HepG2 (cell line): ENCODE measurements at regions not wholly inside any gene's neighbourhood (a gene's known extent, or its start where the extent isn't known, plus 50 kb on each side); places are given as distances from the start of the nearest gene placed in this dataset.

Experiments
- ATAC-seq: fragments of 200-7000 bp; cut with Tn5 transposase; 3 replicates; pipeline ENCODE4 v1.9.1; 2020; ENCODE audit warnings: mild to moderate bottlenecking, moderate library complexity
- BruUV-seq: library from RNA; stranded (reverse); fragments of 400-500 nt; replicated peaks from 2 replicates; lab custom pipeline; 2021; lab: Mats Ljungman, UMichigan
- CTCF ChIA-PET: fragments of 300-600 bp; formaldehyde crosslinking; extraction: SDS; loops from one replicate; lab custom pipeline; 2021; ENCODE audit warnings: low total read pairs, inconsistent platforms, low intra/inter-chr PET ratio; lab: Yijun Ruan, JAX
- POLR2A ChIA-PET: fragments of 350-600 bp; sonication (Branson Sonifier 250); formaldehyde crosslinking; loops from one replicate; lab custom pipeline; 2020; ENCODE audit warnings: antibody characterized with exemption, inconsistent platforms; lab: Yijun Ruan, JAX
- DNase-seq: peaks from one replicate; pipeline ENCODE4 v3.0.0-alpha.2; 2015; ENCODE audit warnings: low spot score
- FAIRE-seq: peaks from 3 replicates; lab custom pipeline; 2011; peaks lifted over from hg19 to GRCh38; lab: Jason Lieb, UNC
- H2AFZ ChIP-seq: one replicate; pipeline ENCODE4 v1.6.1; 2011; ENCODE audit warnings: low read length, inconsistent platforms
- H3K27ac ChIP-seq: fragments of 300-600 bp; 3 replicates; pipeline ENCODE4 v1.8.0; 2011; ENCODE audit warnings: mixed run types, mild to moderate bottlenecking, mixed read lengths, low read length, inconsistent platforms; ENCODE audit not compliant: insufficient read depth; ENCODE audit errors: extremely low read length
- H3K27me3 ChIP-seq, 2 experiments: fragments of 200-600 bp in 1 of 2; 2 replicates in 1 of 2; 3 replicates in 1 of 2; pipeline versions ENCODE4 v1.6.0 to v1.8.0; 2011; ENCODE audit warnings: low read length in 2 of 2, mild to moderate bottlenecking in 2 of 2, moderate library complexity in 2 of 2, inconsistent platforms in 1 of 2; ENCODE audit not compliant: insufficient read depth in 2 of 2, control insufficient read depth in 1 of 2
- H3K36me3 ChIP-seq, 2 experiments: fragments of 200-600 bp in 1 of 2; replicated peaks in 1 of 2; 2 replicates in 1 of 2; 3 replicates in 1 of 2; pipeline versions ENCODE4 v1.5.1 to v1.8.0; 2011; ENCODE audit warnings: low read length in 2 of 2, inconsistent platforms in 1 of 2; ENCODE audit not compliant: insufficient read depth in 2 of 2, control insufficient read depth in 1 of 2
- H3K4me1 ChIP-seq: 2 replicates; pipeline ENCODE4 v1.5.1; 2012; ENCODE audit warnings: low read length, inconsistent platforms; ENCODE audit not compliant: insufficient read depth
- H3K4me2 ChIP-seq: 2 replicates; pipeline ENCODE4 v1.6.0; 2011; ENCODE audit warnings: low read depth, low read length, inconsistent platforms
- H3K4me3 ChIP-seq, 3 experiments: fragments of 200-600 bp in 1 of 3; sonication (generic), shearing (Covaris generic) in 1 of 3; replicated peaks in 1 of 3; 2 replicates each; pipeline ENCODE4 v1.5.1; 2011 to 2016; ENCODE audit warnings: low read length in 3 of 3, inconsistent platforms in 2 of 3, low read depth in 2 of 3, mild to moderate bottlenecking in 2 of 3, control low read depth in 1 of 3, mixed read lengths in 1 of 3; ENCODE audit not compliant: insufficient read depth in 1 of 3
- H3K79me2 ChIP-seq: one replicate; pipeline ENCODE4 v1.6.1; 2011; ENCODE audit warnings: low read length, inconsistent platforms; ENCODE audit not compliant: insufficient read depth
- H3K9ac ChIP-seq: 2 replicates; pipeline ENCODE4 v1.6.0; 2011; ENCODE audit warnings: mild to moderate bottlenecking, low read depth, low read length, inconsistent platforms; ENCODE audit not compliant: insufficient read depth
- H3K9me3 ChIP-seq: 2 replicates; pipeline ENCODE4 v1.5.1; 2012; ENCODE audit warnings: mild to moderate bottlenecking, low read length
- H4K20me1 ChIP-seq: 2 replicates; pipeline ENCODE4 v1.6.0; 2011; ENCODE audit warnings: inconsistent platforms, mild to moderate bottlenecking, low read length, moderate library complexity; ENCODE audit not compliant: insufficient read depth
- AFF4 ChIP-seq: sonication (generic); formaldehyde crosslinking; IDR thresholded peaks from 2 replicates; pipeline ENCODE4 v1.4.0; 2020; ENCODE audit warnings: missing genetic modification reagents
- POLR2A ChIP-seq, 2 experiments: IDR thresholded peaks; 2 replicates each; pipeline ENCODE4 v1.6.1; 2011; ENCODE audit warnings: low read depth in 2 of 2, low read length in 2 of 2, mild to moderate bottlenecking in 1 of 2, moderate library complexity in 1 of 2; ENCODE audit not compliant: insufficient read depth in 1 of 2
- RFX1 ChIP-seq: fragments of 450-650 bp; IDR thresholded peaks from 2 replicates; pipeline ENCODE4 v1.6.1; 2017
- SALL1 ChIP-seq: sonication (generic); formaldehyde crosslinking; IDR thresholded peaks from 2 replicates; pipeline ENCODE4 v1.8.0; 2022; ENCODE audit warnings: mild to moderate bottlenecking, missing genetic modification reagents
- SKI ChIP-seq: fragments of 450-650 bp; IDR thresholded peaks from one replicate; pipeline ENCODE4 v1.6.1; 2018; ENCODE audit warnings: mild to moderate bottlenecking; ENCODE audit not compliant: partially characterized antibody
- TGIF2 ChIP-seq: IDR thresholded peaks from 2 replicates; pipeline ENCODE4 v1.6.1; 2016; ENCODE audit warnings: control low read depth, missing compliant biosample characterization
- ZBTB2 ChIP-seq: sonication (generic); formaldehyde crosslinking; IDR thresholded peaks from 2 replicates; pipeline ENCODE4 v1.8.0; 2022; ENCODE audit warnings: low read depth, missing genetic modification reagents
- ZKSCAN5 ChIP-seq: sonication (generic); formaldehyde crosslinking; IDR thresholded peaks from 2 replicates; pipeline ENCODE4 v1.5.1; 2020; ENCODE audit warnings: mild to moderate bottlenecking, missing genetic modification reagents
- ZNF3 ChIP-seq: IDR thresholded peaks from 2 replicates; pipeline ENCODE4 v1.7.0; 2017; ENCODE audit warnings: inconsistent platforms
- ZNF484 ChIP-seq: sonication (generic); formaldehyde crosslinking; IDR thresholded peaks from 2 replicates; pipeline ENCODE4 v1.5.1; 2020; ENCODE audit warnings: mild to moderate bottlenecking, low read depth, missing genetic modification reagents, borderline replicate concordance
- ZNF558 ChIP-seq: sonication (generic); formaldehyde crosslinking; IDR thresholded peaks from 2 replicates; pipeline ENCODE4 v1.9.0; 2022; ENCODE audit warnings: mild to moderate bottlenecking, missing genetic modification reagents, borderline replicate concordance
- ZNF589 ChIP-seq: sonication (generic); formaldehyde crosslinking; conservative IDR thresholded peaks from 2 replicates; pipeline ENCODE4 v1.8.0; 2022; ENCODE audit warnings: mild to moderate bottlenecking, moderate library complexity, missing genetic modification reagents
- ZNF709 ChIP-seq: sonication (generic); formaldehyde crosslinking; IDR thresholded peaks from 2 replicates; pipeline ENCODE4 v1.5.0; 2020; ENCODE audit warnings: mild to moderate bottlenecking, missing genetic modification reagents
- ZSCAN30 ChIP-seq: sonication (generic); formaldehyde crosslinking; IDR thresholded peaks from 2 replicates; pipeline ENCODE4 v1.5.0; 2020; ENCODE audit warnings: mild to moderate bottlenecking, missing genetic modification reagents
- WGBS: methylation state at CpG from one replicate; pipeline ENCODE4 v1.1.6; 2017; ENCODE audit warnings: low lambda C conversion rate; 5-methylcytosine and 5-hydroxymethylcytosine counted together
- in situ Hi-C: cut with HindIII; loops from 2 replicates; pipeline ENCODE4 v1.10.0; 2017; ENCODE audit warnings: low pct_unique_long_range_greater_than_20kb; ENCODE audit not compliant: extremely low pct_ligation_motif_present
- intact Hi-C: fragments of 100-400 bp; cut with micrococcal nuclease; formaldehyde crosslinking; loops from one replicate; pipeline ENCODE4 v1.10.0; 2022; ENCODE audit not compliant: unreplicated experiment

GRCh38 chr3:13139471-13140065 is 66.3 kb upstream of the IQSEC1 start:
- Histone ChIP-seq H3K9ac (no peak overlapping the region), H3K36me3 (peaks cover 2 to 5% of the 10 kb centered on the region in 2 experiments; a peak in 2 of 5 replicates), H3K79me2 (no peaks in the 10 kb centered on the region), H3K9me3 (no peaks in the 10 kb centered on the region), H4K20me1 (peaks cover 26% of the 10 kb centered on the region; the same call in 1 of the 2 replicates), H3K4me2 (no peak overlapping the region), H3K27ac (no peak overlapping the region), H3K27me3 (no peaks in the 10 kb centered on the region), H2AFZ (no peak overlapping the region), H3K4me3 (no peak overlapping the region), H3K4me1 (peaks cover 12% of the 10 kb centered on the region)
- ChIA-PET CTCF (no interaction called here), POLR2A (no interaction called here)
- in situ Hi-C loops, result no loop called here
- BruUV-seq, result no TSS peak
- FAIRE-seq (no peak), DNase-seq (no peak), ATAC-seq (no peak)
- intact Hi-C loops, result no loop called here
- 96% methylated on average over 4 of the region's 4 CpGs for WGBS
- no peak for TF ChIP-seq RFX1
- TF ChIP-seq POLR2A (IDR thresholded peaks at IDR 0.05; ENCODE audit: insufficient read depth in 1 of 2, low read depth in 2 of 2, low read length in 2 of 2), result no peak
- no peak for TF ChIP-seq ZNF589 (CRISPR knock-in tag)
- no peak for TF ChIP-seq ZBTB2 (CRISPR knock-in tag)
- no peak for TF ChIP-seq ZNF484
- TF ChIP-seq ZNF3 (CRISPR knock-in tag), result no peak
- no peak for TF ChIP-seq ZSCAN30 (CRISPR knock-in tag)
- TF ChIP-seq ZKSCAN5, result no peak
- no peak for TF ChIP-seq ZNF558 (CRISPR knock-in tag)
- TF ChIP-seq TGIF2 (CRISPR knock-in tag), result no peak
- TF ChIP-seq ZNF709 (CRISPR knock-in tag), result no peak
- no peak for TF ChIP-seq SALL1 (CRISPR knock-in tag)
- TF ChIP-seq AFF4 (CRISPR knock-in tag), result no peak
- no peak for TF ChIP-seq SKI
